Astrocyte (in vitro differentiated cells and primary cell): ENCODE measurements at regions not wholly inside any gene's neighbourhood (a gene's known extent, or its start where the extent isn't known, plus 50 kb on each side); places are given as distances from the start of the nearest gene placed in this dataset.

Source experiments
- DNase-seq: peaks from one replicate; pipeline ENCODE4 v3.0.0-alpha.2; 2010; ENCODE audit warnings: low read depth
- FAIRE-seq: peaks from 2 replicates; lab custom pipeline; 2011; peaks lifted over from hg19 to GRCh38; lab: Jason Lieb, UNC
- H2AFZ ChIP-seq: 2 replicates; pipeline ENCODE4 v1.6.0; 2012; ENCODE audit warnings: low read depth, low read length, inconsistent platforms
- H3K27ac ChIP-seq: 2 replicates; pipeline ENCODE4 v1.5.1; 2011; ENCODE audit warnings: low read depth, low read length, inconsistent platforms
- H3K27me3 ChIP-seq: 2 replicates; pipeline ENCODE4 v1.6.0; 2011; ENCODE audit warnings: low read length, inconsistent platforms; ENCODE audit not compliant: insufficient read depth
- H3K36me3 ChIP-seq: 2 replicates; pipeline ENCODE4 v1.5.1; 2011; ENCODE audit warnings: low read length, inconsistent platforms; ENCODE audit not compliant: insufficient read depth
- H3K4me1 ChIP-seq: 2 replicates; pipeline ENCODE4 v1.5.1; 2011; ENCODE audit warnings: low read length, inconsistent platforms; ENCODE audit not compliant: insufficient read depth
- H3K4me2 ChIP-seq: 2 replicates; pipeline ENCODE4 v1.6.0; 2012; ENCODE audit warnings: low read length, inconsistent platforms
- H3K4me3 ChIP-seq: 2 replicates; pipeline ENCODE4 v1.5.1; 2011; ENCODE audit warnings: low read depth, mild to moderate bottlenecking, low read length, inconsistent platforms; ENCODE audit not compliant: insufficient read depth
- H3K79me2 ChIP-seq: 2 replicates; pipeline ENCODE4 v1.6.0; 2012; ENCODE audit warnings: mild to moderate bottlenecking, low read length, inconsistent platforms; ENCODE audit not compliant: insufficient read depth
- H3K9ac ChIP-seq: 2 replicates; pipeline ENCODE4 v1.6.0; 2012; ENCODE audit warnings: mild to moderate bottlenecking, low read length, inconsistent platforms
- H3K9me3 ChIP-seq: 2 replicates; pipeline ENCODE4 v1.5.1; 2012; ENCODE audit warnings: low read depth, mild to moderate bottlenecking, low read length, inconsistent platforms; ENCODE audit not compliant: insufficient read depth
- H4K20me1 ChIP-seq: 2 replicates; pipeline ENCODE4 v1.6.0; 2012; ENCODE audit warnings: low read length, inconsistent platforms; ENCODE audit not compliant: insufficient read depth
- H3K27ac Mint-ChIP-seq: one replicate; pipeline ENCODE4 v1.8.0; 2021; ENCODE audit warnings: mild to moderate bottlenecking, mixed read lengths; ENCODE audit not compliant: unreplicated experiment
- H3K27me3 Mint-ChIP-seq: one replicate; pipeline ENCODE4 v1.8.0; 2021; ENCODE audit warnings: low read depth, mixed read lengths; ENCODE audit not compliant: unreplicated experiment
- H3K36me3 Mint-ChIP-seq: one replicate; pipeline ENCODE4 v1.8.0; 2021; ENCODE audit warnings: low read depth, mixed read lengths; ENCODE audit not compliant: unreplicated experiment
- H3K4me1 Mint-ChIP-seq: one replicate; pipeline ENCODE4 v1.8.0; 2021; ENCODE audit warnings: low read depth, mixed read lengths; ENCODE audit not compliant: unreplicated experiment
- H3K4me3 Mint-ChIP-seq: one replicate; pipeline ENCODE4 v1.8.0; 2021; ENCODE audit warnings: mild to moderate bottlenecking, moderate library complexity, mixed read lengths; ENCODE audit not compliant: unreplicated experiment
- H3K9me3 Mint-ChIP-seq: one replicate; pipeline ENCODE4 v1.8.0; 2021; ENCODE audit warnings: mild to moderate bottlenecking, mixed read lengths; ENCODE audit not compliant: unreplicated experiment
- CTCF ChIP-seq: IDR thresholded peaks from 2 replicates; pipeline ENCODE4 v1.5.1; 2011; ENCODE audit warnings: low read depth, mild to moderate bottlenecking, inconsistent platforms, low read length, moderate library complexity; ENCODE audit not compliant: insufficient read depth
- EZH2 ChIP-seq: IDR thresholded peaks from 2 replicates; pipeline ENCODE4 v1.6.1; 2012; ENCODE audit warnings: mild to moderate bottlenecking, low read length, inconsistent platforms; ENCODE audit not compliant: insufficient read depth

GRCh38 chr4:62449538-62449937 is 1249.4 kb downstream of the ADGRL3 start:
- Histone ChIP-seq H3K4me3 (no peak overlapping the region), H3K4me2 (no peak overlapping the region), H3K4me1 (no peaks in the 10 kb centered on the region), H3K9me3 (no peaks in the 10 kb centered on the region), H2AFZ (no peak overlapping the region), H3K79me2 (no peaks in the 10 kb centered on the region), H3K27ac (no peak overlapping the region), H4K20me1 (no peaks in the 10 kb centered on the region), H3K9ac (no peak overlapping the region), H3K27me3 (no peaks in the 10 kb centered on the region), H3K36me3 (no peaks in the 10 kb centered on the region)
- H3K27me3 Mint-ChIP-seq: no peaks in the 10 kb centered on the region
- no peak for TF ChIP-seq EZH2
- TF ChIP-seq CTCF: no peak
- H3K27ac Mint-ChIP-seq: no peak overlapping the region
- no peaks in the 10 kb centered on the region for H3K4me1 Mint-ChIP-seq
- no peaks in the 10 kb centered on the region for H3K9me3 Mint-ChIP-seq
- no peak for DNase-seq
- no peaks in the 10 kb centered on the region for H3K36me3 Mint-ChIP-seq
- no peak for FAIRE-seq
- no peak overlapping the region for H3K4me3 Mint-ChIP-seq

DNA sequence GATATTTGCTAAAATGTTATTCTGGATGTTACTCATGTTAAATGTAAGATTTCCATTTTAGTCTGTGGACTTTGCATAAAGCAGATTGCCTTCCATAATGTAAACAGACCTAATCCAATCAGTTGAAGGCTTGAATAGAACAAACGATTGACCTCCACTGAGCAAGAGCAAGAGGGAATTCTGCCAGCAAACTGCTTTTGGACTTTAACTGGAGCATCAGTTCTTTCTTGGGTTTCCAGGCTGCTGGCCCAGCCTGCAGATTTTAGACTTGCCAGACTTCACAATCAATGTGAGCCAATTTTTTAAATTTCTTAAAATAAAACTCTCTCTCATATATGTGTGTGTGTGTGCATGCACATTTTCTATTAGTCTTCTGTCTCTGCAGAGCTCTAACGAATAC is 1248.8 kb downstream of the ADGRL3 start:
- H3K4me1 Mint-ChIP-seq: no peaks in the 10 kb centered on the region
- Histone ChIP-seq H3K4me1 (no peaks in the 10 kb centered on the region), H3K79me2 (no peaks in the 10 kb centered on the region), H3K27ac (no peak overlapping the region), H3K4me2 (no peak overlapping the region), H3K4me3 (no peak overlapping the region), H4K20me1 (no peaks in the 10 kb centered on the region), H2AFZ (no peak overlapping the region), H3K27me3 (no peaks in the 10 kb centered on the region), H3K9ac (no peak overlapping the region), H3K36me3 (no peaks in the 10 kb centered on the region), H3K9me3 (no peaks in the 10 kb centered on the region)
- no peaks in the 10 kb centered on the region for H3K27me3 Mint-ChIP-seq
- no peaks in the 10 kb centered on the region for H3K36me3 Mint-ChIP-seq
- no peaks in the 10 kb centered on the region for H3K9me3 Mint-ChIP-seq
- H3K4me3 Mint-ChIP-seq: no peak overlapping the region
- no peak overlapping the region for H3K27ac Mint-ChIP-seq
- no peak for DNase-seq
- no peak for TF ChIP-seq CTCF
- TF ChIP-seq EZH2: no peak
- FAIRE-seq: no peak

GRCh38 chr4:62439051-62439450 is 1238.9 kb downstream of the ADGRL3 start:
- no peak for FAIRE-seq
- H3K79me2 ChIP-seq: no peaks in the 10 kb centered on the region
- H3K36me3 ChIP-seq: no peaks in the 10 kb centered on the region
- Mint-ChIP-seq H3K4me3 (no peak overlapping the region), H3K27ac (no peak overlapping the region), H3K36me3 (no peaks in the 10 kb centered on the region), H3K4me1 (no peaks in the 10 kb centered on the region), H3K27me3 (no peaks in the 10 kb centered on the region), H3K9me3 (peaks cover 6% of the 10 kb centered on the region)
- H4K20me1 ChIP-seq: no peaks in the 10 kb centered on the region
- no peaks in the 10 kb centered on the region for H3K9me3 ChIP-seq
- no peaks in the 10 kb centered on the region for H3K27me3 ChIP-seq
- no peak overlapping the region for H3K4me2 ChIP-seq
- no peak overlapping the region for H3K4me3 ChIP-seq
- H3K4me1 ChIP-seq: no peaks in the 10 kb centered on the region
- no peak overlapping the region for H3K27ac ChIP-seq
- no peak overlapping the region for H2AFZ ChIP-seq
- TF ChIP-seq CTCF: no peak
- TF ChIP-seq EZH2: no peak
- no peak overlapping the region for H3K9ac ChIP-seq
- no peak for DNase-seq
